GM10248 (cell line): ENCODE measurements at regions not wholly inside any gene's neighbourhood (a gene's known extent, or its start where the extent isn't known, plus 50 kb on each side); places are given as distances from the start of the nearest gene placed in this dataset.

Source experiments
- CTCF ChIA-PET: fragments of 300-600 bp; sonication (Branson Sonifier 250); formaldehyde crosslinking; extraction: SDS; loops from one replicate; lab custom pipeline; 2021; ENCODE audit warnings: antibody characterized with exemption; lab: Yijun Ruan, JAX
- POLR2A ChIA-PET: fragments of 350-650 bp; sonication (Branson Sonifier 250); formaldehyde crosslinking; extraction: SDS; loops from one replicate; lab custom pipeline; 2020; ENCODE audit warnings: antibody characterized with exemption; lab: Yijun Ruan, JAX
- DNase-seq: peaks from one replicate; pipeline ENCODE4 v3.0.0; 2012; ENCODE audit errors: extremely low spot score
- CTCF ChIP-seq: IDR thresholded peaks from 2 replicates; pipeline ENCODE4 v1.5.1; 2012; ENCODE audit warnings: mild to moderate bottlenecking, low read depth; ENCODE audit errors: extremely low read depth, missing control alignments, control extremely low read depth

GRCh38 chr5:99025298-99026045 is 96.7 kb upstream of the CHD1 start:
- CTCF ChIA-PET, result no interaction called here

GRCh38 chr5:99023330-99023729 is 94.5 kb upstream of the CHD1 start:
- POLR2A ChIA-PET, result no interaction called here
- CTCF ChIA-PET, result no interaction called here
- TF ChIP-seq CTCF, result no peak
- DNase-seq, result no peak

More at GRCh38 chr5:99025298-99026045, 96.7 kb upstream of the CHD1 start:
- DNase-seq, result no peak
- TF ChIP-seq CTCF, result no peak
- POLR2A ChIA-PET, result no interaction called here

GRCh38 chr5:99022250-99022649 is 93.4 kb upstream of the CHD1 start:
- TF ChIP-seq CTCF, result no peak
- DNase-seq, result no peak
- ChIA-PET CTCF (no interaction called here), POLR2A (no interaction called here)

- no peak for DNase-seq
- ChIA-PET POLR2A (no interaction called here), CTCF (interaction anchor here (0.9 to 2.0 kb wide), 6 partner anchors 8 to 87 kb away, joined by 3 to 7 read pairs (median 4); no protein-coding TSS in a partner anchor)
- no peak for TF ChIP-seq CTCF
Measured at GRCh38 chr5:99020698-99021048, 91.9 kb upstream of the CHD1 start.

- DNase-seq, result no peak
- ChIA-PET POLR2A (no interaction called here), CTCF (interaction anchor here (0.9 to 2.0 kb wide), 8 partner anchors 9 to 86 kb away, joined by 3 to 7 read pairs (median 4); no protein-coding TSS in a partner anchor)
Measured at GRCh38 chr5:99019812-99020697, 91.2 kb upstream of the CHD1 start.

More at GRCh38 chr5:99019812-99020697, 91.2 kb upstream of the CHD1 start:
- TF ChIP-seq CTCF, result no peak
